ENCODE measurements at regions not wholly inside any gene's neighbourhood (a gene's known extent, or its start where the extent isn't known, plus 50 kb on each side); places are given as distances from the start of the nearest gene placed in this dataset.

- no peak overlapping the region for H3K4me3 ChIP-seq
- H3K27me3 ChIP-seq: no peaks in the 10 kb centered on the region
- intact Hi-C loops (cut with DNase I; ENCODE audit: low total_unique reads): no loop called here
- H3K27ac ChIP-seq: no peak overlapping the region
- TF ChIP-seq POLR2AphosphoS5 (IDR thresholded peaks at IDR 0.05) (no peak), POLR2A (IDR thresholded peaks at IDR 0.05) (no peak), CTCF (IDR thresholded peaks at IDR 0.05) (no peak)
- H3K4me1 ChIP-seq: no peaks in the 10 kb centered on the region
- H3K9me3 ChIP-seq: no peaks in the 10 kb centered on the region
- H3K36me3 ChIP-seq: no peaks in the 10 kb centered on the region
- no peak for DNase-seq (ENCODE audit: low spot score in 2 of 2)
Observed at GRCh38 chr6:112744827-112745226, 397.7 kb downstream of the RFPL4B start.

DNA sequence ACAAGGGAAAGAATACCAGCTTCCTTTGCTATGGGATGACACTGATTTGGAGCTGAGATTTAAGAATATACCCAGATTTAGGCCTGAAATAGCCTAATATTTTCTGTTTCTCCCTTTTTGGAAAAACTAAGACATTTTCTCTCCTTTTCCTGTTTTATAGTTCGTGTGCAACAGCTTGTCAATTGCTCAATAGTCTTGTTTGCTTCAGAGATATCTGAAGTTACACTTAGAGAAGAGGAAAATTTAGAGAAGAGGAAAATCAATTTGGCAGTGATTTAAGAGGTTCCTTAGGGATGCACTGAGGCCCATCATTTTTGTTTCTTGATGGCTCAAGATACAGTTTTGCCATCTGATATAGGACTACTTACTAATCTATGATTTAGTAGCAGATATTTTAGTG is 398.6 kb downstream of the RFPL4B start:
- H3K36me3 ChIP-seq: no peaks in the 10 kb centered on the region
- DNase-seq (ENCODE audit: low spot score in 2 of 2): no peak
- no peaks in the 10 kb centered on the region for H3K27me3 ChIP-seq
- TF ChIP-seq CTCF (IDR thresholded peaks at IDR 0.05) (no peak), POLR2A (IDR thresholded peaks at IDR 0.05) (no peak), POLR2AphosphoS5 (IDR thresholded peaks at IDR 0.05) (no peak)
- H3K4me3 ChIP-seq: no peak overlapping the region
- no peak overlapping the region for H3K27ac ChIP-seq
- no peaks in the 10 kb centered on the region for H3K9me3 ChIP-seq
- intact Hi-C loops (cut with DNase I; ENCODE audit: low total_unique reads): no loop called here
- no peaks in the 10 kb centered on the region for H3K4me1 ChIP-seq

DNA sequence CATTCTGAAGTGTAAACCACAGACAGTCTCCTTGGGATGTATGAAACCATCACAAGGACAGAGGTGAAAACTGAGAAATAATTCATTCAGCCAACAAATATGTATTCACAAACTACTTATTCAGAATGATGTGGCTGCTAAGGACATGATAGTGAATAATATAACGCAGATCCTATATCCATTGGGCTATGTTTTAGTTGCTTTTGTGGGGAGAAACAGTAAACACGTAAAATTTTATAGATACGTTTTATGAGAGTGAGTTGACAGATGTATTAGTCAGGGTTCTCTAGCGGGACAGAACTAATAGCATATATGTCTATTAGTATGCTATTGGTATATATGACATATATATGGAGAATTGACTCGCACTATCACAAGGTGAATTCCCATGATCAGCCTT is 402.5 kb downstream of the RFPL4B start:
- no peaks in the 10 kb centered on the region for H3K27me3 ChIP-seq
- no peak overlapping the region for H3K27ac ChIP-seq
- H3K9me3 ChIP-seq: no peaks in the 10 kb centered on the region
- H3K4me1 ChIP-seq: no peaks in the 10 kb centered on the region
- TF ChIP-seq POLR2A (IDR thresholded peaks at IDR 0.05) (no peak), POLR2AphosphoS5 (IDR thresholded peaks at IDR 0.05) (no peak), CTCF (IDR thresholded peaks at IDR 0.05) (no peak)
- DNase-seq (ENCODE audit: low spot score in 2 of 2): no peak
- intact Hi-C loops (cut with DNase I; ENCODE audit: low total_unique reads): no loop called here
- H3K4me3 ChIP-seq: no peak overlapping the region
- H3K36me3 ChIP-seq: no peaks in the 10 kb centered on the region

DNA sequence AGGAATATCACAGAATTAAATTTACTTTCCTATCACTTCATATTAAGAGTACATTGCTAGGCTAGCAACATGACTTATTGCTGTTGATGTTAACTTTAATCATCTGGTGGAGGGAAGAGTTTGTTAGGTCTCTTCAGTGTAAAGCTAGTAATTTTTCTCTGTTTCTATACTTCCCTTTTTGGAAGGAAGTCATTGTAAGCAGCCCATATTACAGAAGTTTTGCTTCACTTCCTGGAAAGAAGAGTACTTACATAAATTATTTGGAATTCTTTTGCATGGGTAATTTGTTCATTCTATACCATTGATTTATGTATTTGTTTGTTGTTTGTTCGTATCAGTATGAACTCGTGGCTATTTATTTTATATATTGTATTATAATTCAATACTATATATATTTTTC is 405.2 kb downstream of the RFPL4B start:
- TF ChIP-seq POLR2A (IDR thresholded peaks at IDR 0.05): no peak
- no peak for TF ChIP-seq POLR2AphosphoS5 (IDR thresholded peaks at IDR 0.05)
- no peak for TF ChIP-seq CTCF (IDR thresholded peaks at IDR 0.05)
- H3K27ac ChIP-seq: no peak overlapping the region
- no peaks in the 10 kb centered on the region for H3K36me3 ChIP-seq
- H3K27me3 ChIP-seq: no peaks in the 10 kb centered on the region
- DNase-seq (ENCODE audit: low spot score in 2 of 2): no peak
- no peaks in the 10 kb centered on the region for H3K9me3 ChIP-seq
- H3K4me3 ChIP-seq: no peak overlapping the region
- intact Hi-C loops (cut with DNase I; ENCODE audit: low total_unique reads): no loop called here
- H3K4me1 ChIP-seq: no peaks in the 10 kb centered on the region

DNA sequence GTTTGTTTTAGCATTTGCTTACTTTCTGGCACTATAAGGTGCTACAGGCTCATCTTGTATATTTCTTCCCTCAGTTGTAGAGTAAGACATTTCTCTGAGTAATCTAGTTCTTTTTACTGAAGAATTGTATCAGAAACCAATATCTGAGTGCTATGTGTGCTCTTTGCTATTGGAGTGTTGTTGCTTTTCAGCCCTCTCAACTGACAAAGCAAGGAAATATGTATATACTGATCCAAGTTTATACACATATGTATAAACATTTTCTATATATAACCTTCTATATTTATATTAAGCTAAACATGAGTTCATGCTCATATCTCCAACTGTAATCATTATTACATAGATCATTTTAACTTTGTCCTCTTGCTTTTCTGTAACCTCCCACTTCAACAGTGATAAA is 405.7 kb downstream of the RFPL4B start:
- Histone ChIP-seq H3K4me1 (no peaks in the 10 kb centered on the region), H3K27ac (no peak overlapping the region), H3K36me3 (no peaks in the 10 kb centered on the region), H3K9me3 (no peaks in the 10 kb centered on the region), H3K27me3 (no peaks in the 10 kb centered on the region), H3K4me3 (no peak overlapping the region)
- TF ChIP-seq POLR2AphosphoS5 (IDR thresholded peaks at IDR 0.05) (no peak), CTCF (IDR thresholded peaks at IDR 0.05) (no peak), POLR2A (IDR thresholded peaks at IDR 0.05) (no peak)
- intact Hi-C loops (cut with DNase I; ENCODE audit: low total_unique reads): no loop called here
- DNase-seq (ENCODE audit: low spot score in 2 of 2): no peak
